K562 (cell line): ENCODE measurements at regions not wholly inside any gene's neighbourhood (a gene's known extent, or its start where the extent isn't known, plus 50 kb on each side); places are given as distances from the start of the nearest gene placed in this dataset.

Experiments used
- CTCF ChIP-seq, 3 experiments: IDR thresholded peaks in 2 of 3; conservative IDR thresholded peaks in 1 of 3; 2 replicates each; pipeline ENCODE4 v1.5.1; 2011 to 2012; ENCODE audit warnings: low read length in 3 of 3, mild to moderate bottlenecking in 3 of 3, control low read depth in 2 of 3, improper control_type of control experiment in 1 of 3, inconsistent platforms in 1 of 3, low read depth in 1 of 3, mixed read lengths in 1 of 3, moderate library complexity in 1 of 3; ENCODE audit not compliant: insufficient read depth in 2 of 3
- ZNF277 ChIP-seq: fragments of 250-450 bp; sonication (Bioruptor Pico); IDR thresholded peaks from 2 replicates; pipeline ENCODE4 v1.8.0; 2022; ENCODE audit warnings: inconsistent platforms, mild to moderate bottlenecking, moderate library complexity, borderline replicate concordance

GRCh38 chr1:47630346-47630745 lies 192.5 kb downstream of the FOXD2 start:
- no peak for TF ChIP-seq ZNF277
- no peak for TF ChIP-seq CTCF (IDR thresholded peaks at IDR 0.05 in 2 of 3, conservative IDR thresholded peaks at IDR 0.05 in 1 of 3; ENCODE audit: insufficient read depth in 2 of 3, low read depth in 1 of 3, low read length in 3 of 3)
